Activated T-helper 2 cell treated with anti-CD3 and anti-CD28 coated beads, Interferon-gamma antibody, Interleukin-2, Interleukin-4, amounts not matched to agents 10 μg/mL and 5 μg/mL and 100 μg/mL, durations not matched to agents 14 hours and 24 hours and 36 hours (primary cell): ENCODE measurements at regions not wholly inside any gene's neighbourhood (a gene's known extent, or its start where the extent isn't known, plus 50 kb on each side); places are given as distances from the start of the nearest gene placed in this dataset.

Experiments
- DNase-seq: peaks from one replicate; pipeline ENCODE4 v3.0.0; 2021; ENCODE audit warnings: low spot score
- H3K27ac Mint-ChIP-seq: one replicate; pipeline ENCODE4 v1.8.0; 2021; ENCODE audit warnings: mixed read lengths
- H3K27me3 Mint-ChIP-seq: one replicate; pipeline ENCODE4 v1.8.0; 2021; ENCODE audit warnings: low read depth, mixed read lengths
- H3K36me3 Mint-ChIP-seq: one replicate; pipeline ENCODE4 v1.8.0; 2021; ENCODE audit warnings: low read depth, mixed read lengths
- H3K4me1 Mint-ChIP-seq: one replicate; pipeline ENCODE4 v1.8.0; 2021; ENCODE audit warnings: low read depth, mixed read lengths
- H3K4me3 Mint-ChIP-seq: one replicate; pipeline ENCODE4 v1.8.0; 2021; ENCODE audit warnings: low read depth, mild to moderate bottlenecking, moderate library complexity, mixed read lengths
- H3K9me3 Mint-ChIP-seq: one replicate; pipeline ENCODE4 v1.8.0; 2021; ENCODE audit warnings: mixed read lengths
- intact Hi-C: fragments of 100-400 bp; cut with micrococcal nuclease; formaldehyde crosslinking; loops from one replicate; pipeline ENCODE4 v1.15.1; 2023

- H3K4me3 Mint-ChIP-seq = no peak overlapping the region
- H3K9me3 Mint-ChIP-seq = no peaks in the 10 kb centered on the region
- H3K27ac Mint-ChIP-seq = no peak overlapping the region
- no peak for DNase-seq
- no peaks in the 10 kb centered on the region for H3K27me3 Mint-ChIP-seq
- intact Hi-C loops = no loop called here
- H3K4me1 Mint-ChIP-seq = no peaks in the 10 kb centered on the region
- no peaks in the 10 kb centered on the region for H3K36me3 Mint-ChIP-seq
Measured at GRCh38 chr5:5584751-5585150, 162.3 kb downstream of the ICE1 start.

- Mint-ChIP-seq H3K4me3 (no peak overlapping the region), H3K9me3 (no peaks in the 10 kb centered on the region), H3K36me3 (no peaks in the 10 kb centered on the region), H3K27ac (no peak overlapping the region), H3K4me1 (no peaks in the 10 kb centered on the region), H3K27me3 (no peaks in the 10 kb centered on the region)
- DNase-seq = no peak
- intact Hi-C loops = no loop called here
Measured at GRCh38 chr5:5584236-5584745, 161.8 kb downstream of the ICE1 start.

- intact Hi-C loops = no loop called here
- Mint-ChIP-seq H3K9me3 (no peaks in the 10 kb centered on the region), H3K27ac (no peak overlapping the region), H3K4me1 (no peaks in the 10 kb centered on the region), H3K4me3 (no peak overlapping the region), H3K27me3 (no peaks in the 10 kb centered on the region), H3K36me3 (no peaks in the 10 kb centered on the region)
- no peak for DNase-seq
Measured at GRCh38 chr5:5583832-5584231, 161.4 kb downstream of the ICE1 start.

GRCh38 chr5:5583023-5583765 lies 160.7 kb downstream of the ICE1 start:
- Mint-ChIP-seq H3K27me3 (no peaks in the 10 kb centered on the region), H3K36me3 (no peaks in the 10 kb centered on the region), H3K27ac (no peak overlapping the region), H3K4me3 (no peak overlapping the region), H3K4me1 (no peaks in the 10 kb centered on the region), H3K9me3 (no peaks in the 10 kb centered on the region)
- intact Hi-C loops = no loop called here
- no peak for DNase-seq

GRCh38 chr5:5581080-5581479 lies 158.6 kb downstream of the ICE1 start:
- no peak for DNase-seq
- no peaks in the 10 kb centered on the region for H3K27me3 Mint-ChIP-seq
- intact Hi-C loops = no loop called here
- no peaks in the 10 kb centered on the region for H3K4me1 Mint-ChIP-seq
- no peaks in the 10 kb centered on the region for H3K36me3 Mint-ChIP-seq
- H3K4me3 Mint-ChIP-seq = no peak overlapping the region
- H3K27ac Mint-ChIP-seq = no peak overlapping the region
- no peaks in the 10 kb centered on the region for H3K9me3 Mint-ChIP-seq

GRCh38 chr5:5576744-5577143 lies 154.3 kb downstream of the ICE1 start:
- Mint-ChIP-seq H3K27me3 (no peaks in the 10 kb centered on the region), H3K27ac (no peak overlapping the region), H3K4me3 (no peak overlapping the region), H3K36me3 (no peaks in the 10 kb centered on the region), H3K9me3 (no peaks in the 10 kb centered on the region), H3K4me1 (no peaks in the 10 kb centered on the region)
- intact Hi-C loops = no loop called here
- DNase-seq = no peak

GRCh38 chr5:5575461-5575860 lies 153.0 kb downstream of the ICE1 start:
- Mint-ChIP-seq H3K4me3 (no peak overlapping the region), H3K4me1 (no peaks in the 10 kb centered on the region), H3K36me3 (no peaks in the 10 kb centered on the region), H3K9me3 (no peaks in the 10 kb centered on the region), H3K27ac (no peak overlapping the region), H3K27me3 (no peaks in the 10 kb centered on the region)
- DNase-seq = no peak
- intact Hi-C loops = no loop called here

- no peak for DNase-seq
- Mint-ChIP-seq H3K9me3 (no peaks in the 10 kb centered on the region), H3K4me1 (no peaks in the 10 kb centered on the region), H3K27ac (no peak overlapping the region), H3K36me3 (no peaks in the 10 kb centered on the region), H3K4me3 (no peak overlapping the region), H3K27me3 (no peaks in the 10 kb centered on the region)
- intact Hi-C loops = no loop called here
Measured at GRCh38 chr5:5573798-5574380, 151.4 kb downstream of the ICE1 start.

- H3K27ac Mint-ChIP-seq = no peak overlapping the region
- H3K9me3 Mint-ChIP-seq = no peaks in the 10 kb centered on the region
- intact Hi-C loops = no loop called here
- no peaks in the 10 kb centered on the region for H3K36me3 Mint-ChIP-seq
- H3K4me1 Mint-ChIP-seq = no peaks in the 10 kb centered on the region
- H3K27me3 Mint-ChIP-seq = no peaks in the 10 kb centered on the region
- DNase-seq = no peak
- no peak overlapping the region for H3K4me3 Mint-ChIP-seq
Measured at GRCh38 chr5:5572976-5573797, 150.7 kb downstream of the ICE1 start.

- Mint-ChIP-seq H3K27ac (no peak overlapping the region), H3K9me3 (no peaks in the 10 kb centered on the region), H3K4me1 (no peaks in the 10 kb centered on the region), H3K36me3 (no peaks in the 10 kb centered on the region), H3K4me3 (no peak overlapping the region), H3K27me3 (no peaks in the 10 kb centered on the region)
- intact Hi-C loops = no loop called here
- no peak for DNase-seq
Measured at GRCh38 chr5:5572010-5572865, 149.8 kb downstream of the ICE1 start.

GRCh38 chr5:5570646-5571045 lies 148.2 kb downstream of the ICE1 start:
- Mint-ChIP-seq H3K4me1 (no peaks in the 10 kb centered on the region), H3K9me3 (no peaks in the 10 kb centered on the region), H3K4me3 (no peak overlapping the region), H3K27me3 (no peaks in the 10 kb centered on the region), H3K36me3 (no peaks in the 10 kb centered on the region), H3K27ac (no peak overlapping the region)
- intact Hi-C loops = no loop called here
- DNase-seq = no peak

- H3K27ac Mint-ChIP-seq = no peak overlapping the region
- no peak overlapping the region for H3K4me3 Mint-ChIP-seq
- no peak for DNase-seq
- intact Hi-C loops = no loop called here
- H3K9me3 Mint-ChIP-seq = no peaks in the 10 kb centered on the region
- H3K36me3 Mint-ChIP-seq = no peaks in the 10 kb centered on the region
- H3K4me1 Mint-ChIP-seq = no peaks in the 10 kb centered on the region
- peaks cover 3% of the 10 kb centered on the region for H3K27me3 Mint-ChIP-seq
Measured at GRCh38 chr5:5564898-5565297, 142.4 kb downstream of the ICE1 start.
